ENCODE measurements at regions not wholly inside any gene's neighbourhood (a gene's known extent, or its start where the extent isn't known, plus 50 kb on each side); places are given as distances from the start of the nearest gene placed in this dataset.
"Not testable (repeated sequence)": the region's sequence is repeated elsewhere in the genome, so short reads cannot be mapped to it uniquely, and the experiment has no call there.

- CTCF ChIA-PET, POLR2A ChIA-PET: not testable (repeated sequence)
Observed at GRCh38 chr7:6986892-6987291, 160.8 kb upstream of the CCZ1B start.

- POLR2A ChIA-PET, CTCF ChIA-PET: not testable (repeated sequence)
Observed at GRCh38 chr7:6988608-6989007, 162.5 kb upstream of the CCZ1B start.

- CTCF ChIA-PET, POLR2A ChIA-PET: not testable (repeated sequence)
Observed at GRCh38 chr7:6989968-6990367, 163.9 kb upstream of the CCZ1B start.

GRCh38 chr7:6990426-6991152, 164.5 kb upstream of the CCZ1B start:
- CTCF ChIA-PET, POLR2A ChIA-PET: not testable (repeated sequence)

- CTCF ChIA-PET, POLR2A ChIA-PET: not testable (repeated sequence)
Observed at GRCh38 chr7:6991169-6991611, 165.1 kb upstream of the CCZ1B start.

- POLR2A ChIA-PET: not testable (repeated sequence)
Observed at GRCh38 chr7:6991686-6992085, 165.6 kb upstream of the CCZ1B start.

GRCh38 chr7:6992133-6992532, 166.1 kb upstream of the CCZ1B start:
- CTCF ChIA-PET: interaction anchor here (0.5 to 0.6 kb wide), 2 partner anchors 44 to 114 kb away, joined by 3 to 4 read pairs; no protein-coding TSS in a partner anchor

More at GRCh38 chr7:6991686-6992085, 165.6 kb upstream of the CCZ1B start:
- CTCF ChIA-PET: interaction anchor here (0.6 kb wide), 1 partner anchor 44 kb away, joined by 3 read pairs; no protein-coding TSS in a partner anchor

GRCh38 chr7:6995026-6995425, 169.0 kb upstream of the CCZ1B start:
- CTCF ChIA-PET, POLR2A ChIA-PET: not testable (repeated sequence)

More at GRCh38 chr7:6992133-6992532, 166.1 kb upstream of the CCZ1B start:
- POLR2A ChIA-PET: not testable (repeated sequence)

- CTCF ChIA-PET, POLR2A ChIA-PET: not testable (repeated sequence)
Observed at GRCh38 chr7:6995493-6996289, 169.6 kb upstream of the CCZ1B start.

- POLR2A ChIA-PET, CTCF ChIA-PET: not testable (repeated sequence)
Observed at GRCh38 chr7:6999067-6999666, 173.1 kb upstream of the CCZ1B start.

GRCh38 chr7:7002418-7003062, 176.5 kb upstream of the CCZ1B start:
- CTCF ChIA-PET: no interaction called here
- POLR2A ChIA-PET: no interaction called here

GRCh38 chr7:7005303-7005702, 177.0 kb upstream of the C1GALT1 start:
- POLR2A ChIA-PET: no interaction called here

GRCh38 chr7:7005949-7006348, 176.4 kb upstream of the C1GALT1 start:
- POLR2A ChIA-PET, CTCF ChIA-PET: not testable (repeated sequence)

More at GRCh38 chr7:7005303-7005702, 177.0 kb upstream of the C1GALT1 start:
- CTCF ChIA-PET: no interaction called here

GRCh38 chr7:7011241-7011640, 171.1 kb upstream of the C1GALT1 start:
- CTCF ChIA-PET, POLR2A ChIA-PET: not testable (repeated sequence)

GRCh38 chr7:7011751-7012150, 170.6 kb upstream of the C1GALT1 start:
- POLR2A ChIA-PET, CTCF ChIA-PET: not testable (repeated sequence)

- POLR2A ChIA-PET: no interaction called here
- CTCF ChIA-PET: no interaction called here
Observed at GRCh38 chr7:7014827-7015595, 167.3 kb upstream of the C1GALT1 start.

- POLR2A ChIA-PET: no interaction called here
- CTCF ChIA-PET: no interaction called here
Observed at GRCh38 chr7:7017707-7018280, 164.6 kb upstream of the C1GALT1 start.

- ChIA-PET POLR2A (no interaction called here), CTCF (no interaction called here)
Observed at GRCh38 chr7:7018290-7018689, 164.1 kb upstream of the C1GALT1 start.

GRCh38 chr7:7032221-7032620, 150.1 kb upstream of the C1GALT1 start:
- POLR2A ChIA-PET: no interaction called here
- CTCF ChIA-PET: no interaction called here
